ENCODE measurements at regions not wholly inside any gene's neighbourhood (a gene's known extent, or its start where the extent isn't known, plus 50 kb on each side); places are given as distances from the start of the nearest gene placed in this dataset.

- no peak for DNase-seq
These were observed 166.3 kb upstream of the AHR start for GRCh38 chr7:17131983-17132655.

DNA sequence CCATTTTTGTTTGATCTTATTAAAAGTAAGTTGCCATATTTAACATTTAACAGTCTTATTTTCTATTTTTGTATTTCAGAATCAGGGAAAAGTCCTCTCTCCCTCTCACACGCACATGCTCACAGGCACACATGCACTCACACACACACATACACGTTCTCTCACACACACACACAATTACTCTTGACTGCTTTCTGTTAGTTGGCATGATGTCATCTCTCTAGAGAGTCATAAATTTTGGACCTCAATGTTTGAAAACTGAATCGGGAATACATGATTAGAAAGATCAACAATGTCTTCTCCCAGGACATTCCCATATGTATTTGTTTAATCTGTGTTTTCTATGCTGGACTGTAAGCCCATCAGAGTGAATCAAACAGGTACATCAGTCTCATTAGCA is 165.7 kb upstream of the AHR start:
- DNase-seq: no peak

- DNase-seq: no peak
These were observed 164.5 kb upstream of the AHR start for GRCh38 chr7:17133977-17134376.

DNA sequence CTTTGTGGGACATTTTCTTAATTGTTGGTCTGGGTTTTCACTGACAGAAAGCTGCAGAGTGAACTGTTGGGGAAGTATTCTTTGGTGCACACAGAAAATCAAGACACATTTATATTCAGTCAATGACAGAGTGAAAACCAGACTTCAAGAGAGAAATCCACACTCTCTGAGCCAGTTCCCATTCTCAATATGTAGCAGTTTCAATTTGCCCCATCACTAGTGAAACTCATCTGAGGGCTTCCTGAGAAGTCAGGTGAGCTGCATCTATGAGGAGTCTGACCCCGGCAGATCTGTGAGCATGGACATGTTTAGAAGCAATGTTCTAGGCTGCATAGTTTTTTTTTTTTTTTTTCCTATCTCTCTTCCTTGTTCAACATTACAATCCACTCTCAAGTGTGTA is 163.7 kb upstream of the AHR start:
- DNase-seq: no peak

- no peak for DNase-seq
These were observed 162.3 kb upstream of the AHR start for GRCh38 chr7:17136126-17136525.

DNA sequence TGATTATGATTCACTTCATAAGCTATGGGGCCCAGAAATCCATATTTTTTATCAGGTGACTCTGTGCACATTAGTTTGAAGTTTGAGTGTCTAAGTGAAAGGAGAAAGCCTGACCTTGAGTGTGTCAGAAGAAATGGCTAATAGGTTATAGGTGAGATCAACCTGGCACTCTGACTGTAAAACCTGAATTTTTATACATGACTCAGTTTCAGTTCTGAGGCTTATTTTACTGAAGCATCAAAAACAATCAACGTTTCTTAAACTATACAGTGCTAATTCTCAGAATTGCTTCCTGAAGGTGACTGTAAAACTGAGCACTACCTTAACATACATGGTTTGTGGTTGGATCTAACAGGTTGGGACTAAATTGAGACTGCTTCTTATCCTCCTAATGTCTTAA is 159.4 kb upstream of the AHR start:
- no peak for DNase-seq

DNA sequence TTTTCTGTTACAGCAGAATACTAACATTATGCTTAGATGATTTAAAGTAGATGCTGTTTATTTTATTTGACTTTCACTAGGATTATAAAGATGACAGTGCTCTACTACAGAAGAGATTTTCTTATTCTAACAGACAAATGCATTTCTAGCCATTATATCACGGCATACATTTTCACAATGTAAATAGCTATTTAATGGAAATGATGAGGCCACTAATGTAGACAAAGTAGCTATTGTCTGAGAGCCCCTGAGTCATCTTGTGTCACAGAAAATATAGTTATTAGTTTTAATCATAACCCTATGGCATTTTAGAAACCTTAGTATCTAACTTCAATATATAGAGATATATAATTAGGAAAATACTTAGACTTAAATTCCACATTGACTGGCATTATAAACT is 158.0 kb upstream of the AHR start:
- no peak for DNase-seq

DNA sequence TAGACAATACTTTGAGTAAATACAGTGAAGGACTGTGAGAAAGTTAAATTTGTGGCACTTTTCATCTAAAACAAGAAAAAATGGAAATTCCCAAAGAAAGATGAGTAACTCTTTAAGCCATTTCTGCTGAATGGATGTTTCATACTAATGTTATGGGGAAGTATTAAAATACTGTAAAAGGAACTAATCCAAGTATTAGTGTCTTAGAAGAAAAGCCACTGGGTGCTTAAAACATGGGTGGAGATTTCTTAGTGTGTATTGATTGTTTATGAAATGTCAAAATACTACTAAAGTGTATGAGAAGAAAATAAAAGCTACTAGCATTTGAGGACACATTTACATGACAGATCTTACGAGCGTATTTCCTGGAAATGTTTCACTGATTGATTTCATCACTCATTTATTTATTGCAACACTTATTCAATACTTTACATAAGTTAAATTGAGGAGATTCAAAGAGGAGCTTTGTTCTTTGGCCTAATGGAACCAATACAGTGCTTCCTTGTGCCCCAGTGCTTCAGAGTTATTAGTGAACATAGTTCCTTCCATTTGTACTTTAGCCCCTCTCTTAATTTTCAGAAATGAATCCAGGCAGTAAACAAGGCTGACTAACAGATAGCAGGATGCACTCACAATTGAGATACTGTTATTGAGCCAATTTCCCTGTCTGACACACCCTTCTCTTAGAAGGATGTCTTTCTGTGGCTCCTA is 155.5 kb upstream of the AHR start:
- DNase-seq: no peak

DNA sequence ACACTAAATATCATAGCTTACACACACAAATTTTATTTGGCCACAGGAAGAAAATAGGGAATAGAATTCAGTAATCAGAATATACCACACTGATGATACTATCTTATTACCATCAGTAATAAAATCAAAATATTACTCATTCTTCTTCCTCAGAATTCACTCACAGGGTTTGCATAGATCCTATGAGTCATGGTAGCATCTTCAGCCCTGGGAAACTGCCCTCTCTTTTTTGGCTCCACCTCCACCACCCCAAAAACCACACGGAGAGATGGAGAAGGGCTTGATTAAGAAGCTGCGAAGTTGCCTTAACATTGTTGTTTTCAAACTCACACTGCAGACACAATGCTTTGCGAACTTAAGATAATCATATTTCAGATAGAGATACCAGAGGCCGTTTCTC is 154.1 kb upstream of the AHR start:
- DNase-seq: no peak

DNA sequence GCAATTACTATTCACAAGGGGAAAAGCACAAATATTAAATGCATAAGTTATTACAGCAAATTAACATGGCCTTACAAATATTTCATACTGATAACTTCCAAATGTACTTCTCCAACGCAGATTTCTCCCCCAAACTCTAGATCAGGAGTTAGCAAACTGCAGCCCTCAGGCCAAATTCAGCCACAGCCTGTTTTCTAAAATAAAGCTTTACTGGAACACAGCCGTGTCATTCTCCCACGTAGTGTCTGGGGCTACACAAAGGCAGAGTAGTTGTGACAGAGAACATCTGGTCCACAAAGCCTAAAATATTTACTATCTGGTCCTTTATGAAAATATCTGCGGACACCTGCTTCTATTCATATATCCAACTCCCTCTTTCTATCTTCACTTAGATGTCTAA is 151.8 kb upstream of the AHR start:
- DNase-seq: no peak

GRCh38 chr7:17147409-17147808 is 151.0 kb upstream of the AHR start:
- DNase-seq: no peak

DNA sequence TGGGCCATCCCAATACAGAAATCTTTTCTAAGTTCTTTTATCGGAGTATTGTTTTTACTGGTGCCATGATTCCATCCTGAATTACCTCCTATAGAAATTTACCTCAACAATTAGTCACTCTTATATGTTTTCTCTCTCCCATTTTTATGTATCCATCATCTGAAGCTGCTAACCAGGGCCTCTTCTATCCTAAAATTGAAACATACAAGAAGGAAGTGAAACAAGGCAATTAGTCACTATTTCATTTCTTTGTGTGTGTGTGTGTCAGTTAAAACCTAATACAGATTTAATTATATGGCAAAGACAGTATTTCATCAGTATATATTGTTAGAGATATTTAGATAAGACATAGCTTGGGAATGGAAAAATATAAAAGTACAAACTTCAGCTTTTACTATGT is 148.4 kb upstream of the AHR start:
- no peak for DNase-seq

- DNase-seq: no peak
These were observed 145.7 kb upstream of the AHR start for GRCh38 chr7:17152721-17153120.

GRCh38 chr7:17153536-17153935 is 144.9 kb upstream of the AHR start:
- no peak for DNase-seq

- no peak for DNase-seq
These were observed 142.9 kb upstream of the AHR start for GRCh38 chr7:17155529-17155928.

- DNase-seq: no peak
These were observed 140.2 kb upstream of the AHR start for GRCh38 chr7:17158261-17158660.

- no peak for DNase-seq
These were observed 138.9 kb upstream of the AHR start for GRCh38 chr7:17159500-17160037.

DNA sequence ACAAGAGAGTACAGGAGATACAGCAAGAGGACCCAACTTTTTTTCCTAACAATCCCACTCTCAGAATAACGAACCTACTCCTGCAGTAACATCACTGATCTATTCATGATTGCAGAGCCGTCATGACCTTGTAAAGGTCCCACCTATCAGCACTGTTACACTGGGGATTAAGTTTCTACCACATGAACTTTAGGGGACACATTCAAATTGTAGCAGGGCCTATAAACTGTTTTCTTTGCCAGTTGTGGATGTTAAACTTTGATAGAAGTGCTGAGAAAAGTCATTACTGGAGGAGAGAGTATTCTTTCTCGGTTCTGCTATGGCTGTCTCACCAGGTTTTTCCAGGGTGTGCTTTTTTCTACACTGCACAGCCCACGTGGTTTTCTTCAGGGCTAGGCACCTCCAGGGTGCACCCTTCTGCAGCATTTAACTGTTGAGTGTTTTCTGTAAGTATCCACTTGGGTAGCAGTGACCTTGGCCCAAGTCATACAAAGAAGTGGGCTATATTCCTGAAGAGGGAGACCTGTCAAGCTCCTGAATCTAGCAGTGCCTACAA is 131.6 kb upstream of the AHR start:
- no peak for DNase-seq

DNA sequence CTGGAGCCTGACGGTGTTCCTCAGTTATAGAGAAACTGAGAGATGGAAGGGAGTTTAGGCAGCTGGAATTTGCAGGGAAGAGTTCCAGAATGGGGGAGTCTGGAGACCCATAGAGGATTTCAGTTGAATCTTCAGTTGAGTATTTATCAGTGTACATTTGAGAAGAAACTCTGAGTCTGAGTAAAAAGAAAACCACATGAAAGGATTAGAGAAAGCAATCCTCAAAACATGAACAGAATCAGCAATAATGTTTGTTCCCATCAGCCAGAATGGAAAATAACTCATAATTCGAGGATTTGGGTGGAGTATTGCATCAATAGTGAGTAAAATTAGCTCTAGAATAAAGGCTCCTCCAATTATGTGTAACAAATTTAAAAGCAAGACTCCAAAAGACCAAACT is 130.0 kb upstream of the AHR start:
- no peak for DNase-seq

DNA sequence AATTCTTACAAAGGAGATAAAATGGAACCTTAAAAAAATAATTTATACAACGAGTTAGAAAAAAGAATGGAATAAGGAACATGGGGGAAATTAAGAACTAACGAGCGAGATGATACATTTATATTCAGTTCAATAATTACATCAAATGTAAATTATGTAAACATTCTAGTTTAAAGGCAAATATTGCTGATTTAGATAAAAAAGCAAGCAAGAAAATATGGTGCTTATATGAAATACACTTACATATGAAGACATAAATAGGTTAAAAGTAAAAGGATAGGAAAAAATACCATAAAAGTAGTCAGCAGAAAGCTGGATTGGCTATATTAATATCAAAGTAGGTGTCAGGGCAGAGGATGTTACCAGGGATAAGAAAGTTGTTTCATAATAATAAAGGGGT is 127.0 kb upstream of the AHR start:
- DNase-seq: no peak

DNA sequence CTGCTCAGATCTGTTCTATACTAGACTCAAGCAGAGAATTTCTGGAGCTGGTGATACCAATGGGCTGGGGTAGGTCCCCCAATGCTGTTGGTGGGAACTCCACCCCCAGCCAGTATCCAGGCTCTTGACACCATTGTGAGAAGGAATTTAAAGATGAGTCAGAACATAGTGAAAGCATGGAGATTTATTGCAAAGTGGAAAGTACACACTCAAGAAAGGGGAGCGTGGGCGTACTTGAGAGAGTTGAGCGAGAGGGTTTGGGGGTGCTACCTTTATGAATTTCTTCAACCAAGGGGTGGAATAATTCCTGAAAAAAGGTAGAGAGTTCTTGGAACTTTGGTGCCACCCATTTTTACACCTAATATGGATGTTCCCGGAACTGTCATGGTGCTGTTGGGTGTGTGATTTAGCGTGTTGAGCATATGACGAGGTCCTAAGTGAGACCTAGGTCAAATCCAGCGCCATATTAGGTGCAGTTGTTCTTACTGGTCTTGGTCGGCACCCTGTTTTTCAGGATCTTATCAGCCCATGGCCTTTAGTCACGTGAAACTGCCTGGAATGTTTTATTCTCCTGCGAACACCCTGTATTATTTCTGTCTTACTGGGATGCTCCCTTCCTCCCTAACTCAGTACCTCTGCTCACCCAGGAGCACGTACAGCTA is 122.0 kb upstream of the AHR start:
- DNase-seq: no peak

DNA sequence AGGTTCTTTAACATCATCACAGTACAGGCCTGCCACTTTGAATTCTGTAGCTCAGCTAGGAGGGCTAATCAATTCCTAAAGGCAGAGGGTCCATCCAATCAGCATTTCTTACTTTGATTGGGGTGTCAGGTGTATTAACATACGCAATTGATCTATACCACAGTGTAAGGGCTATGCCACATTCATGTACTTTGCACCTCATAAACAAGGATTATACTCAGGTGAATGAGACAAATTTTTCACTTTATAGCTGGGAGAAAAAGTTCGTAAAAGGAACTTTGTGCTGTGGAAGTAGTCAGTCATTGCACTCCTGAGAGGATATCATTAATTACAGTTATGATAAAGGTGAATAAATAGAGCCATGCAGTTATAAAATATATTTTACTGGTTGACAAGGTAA is 119.9 kb upstream of the AHR start:
- DNase-seq: no peak

DNA sequence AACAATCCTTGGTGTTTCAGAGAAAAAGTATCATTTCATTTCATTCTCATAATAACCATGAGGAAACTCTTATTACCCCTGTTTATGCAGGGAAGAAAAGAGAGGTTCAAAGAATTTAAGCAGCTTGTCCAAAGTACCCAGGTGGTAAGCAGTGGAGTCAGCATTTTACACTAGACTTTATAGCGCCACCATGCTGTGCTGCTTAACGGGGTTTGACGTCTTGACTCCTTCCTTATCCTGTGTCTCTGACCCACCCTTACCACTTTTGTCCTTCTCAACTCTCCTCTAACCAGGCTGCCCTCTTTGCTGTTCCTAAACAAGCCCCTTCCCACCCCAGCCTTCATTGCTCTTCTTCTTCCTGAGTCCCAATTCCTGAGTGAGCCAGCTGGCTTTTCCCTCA is 117.0 kb upstream of the AHR start:
- DNase-seq: no peak
